ENCODE measurements at regions not wholly inside any gene's neighbourhood (a gene's known extent, or its start where the extent isn't known, plus 50 kb on each side); places are given as distances from the start of the nearest gene placed in this dataset.

DNA sequence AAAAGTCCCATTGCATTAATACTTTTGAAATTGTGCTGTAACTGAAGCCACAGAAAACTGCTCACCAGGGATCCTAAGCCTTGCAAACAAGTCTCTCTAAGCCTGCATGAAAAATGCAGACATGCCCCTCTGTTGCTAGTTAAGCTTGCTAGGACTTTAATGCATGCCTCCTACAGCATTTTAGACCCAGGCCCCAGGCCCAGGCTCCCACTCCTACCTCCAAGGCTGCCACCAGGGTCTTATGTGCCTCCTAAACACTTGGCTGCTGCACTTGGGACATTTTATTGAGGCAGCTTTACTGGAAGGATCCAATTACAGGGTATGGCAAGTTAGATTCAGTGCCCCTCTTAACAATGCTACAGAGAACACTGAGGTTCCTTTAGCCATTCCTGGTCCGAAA, 467.3 kb upstream of the CLINT1 start:
- DNase-seq = no peak

DNA sequence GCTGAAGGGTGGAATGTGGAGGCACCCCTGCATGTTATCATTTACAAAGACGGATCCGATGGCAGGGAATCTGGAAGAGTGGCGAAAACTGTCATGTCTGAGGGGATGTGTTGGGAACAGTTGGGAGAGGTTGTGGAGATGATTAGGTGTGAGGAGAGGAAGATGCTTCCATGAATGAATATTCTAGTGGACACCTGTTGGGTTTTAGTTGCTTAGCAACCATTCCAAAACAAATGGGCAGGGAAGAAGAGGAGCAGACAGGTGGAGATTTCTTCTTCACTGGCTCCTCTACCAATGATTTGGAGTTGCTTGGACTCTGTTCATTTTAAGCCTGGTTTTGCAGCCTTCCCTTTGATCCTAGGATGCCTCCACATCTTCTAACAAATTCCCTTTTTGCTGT, 465.3 kb upstream of the CLINT1 start:
- DNase-seq = no peak

DNA sequence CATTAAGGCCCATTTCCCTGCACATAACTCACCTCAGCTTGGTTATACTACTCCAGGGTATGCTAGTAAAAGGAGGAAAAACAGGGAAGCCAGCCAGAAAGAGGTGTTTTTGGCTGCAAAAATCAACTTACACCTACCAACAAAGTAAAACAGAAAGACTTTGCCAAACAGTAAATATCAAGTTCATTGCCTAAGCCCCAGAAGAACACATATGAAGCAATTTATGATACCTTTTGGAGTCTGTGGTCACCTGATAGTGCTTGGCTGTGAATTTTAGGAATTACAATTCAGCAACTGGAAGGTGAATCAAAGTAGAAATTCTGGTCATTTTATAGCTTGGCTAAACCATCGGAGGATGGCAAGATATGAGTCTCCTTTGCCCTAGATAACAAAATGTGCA, 463.7 kb upstream of the CLINT1 start:
- DNase-seq = no peak

DNA sequence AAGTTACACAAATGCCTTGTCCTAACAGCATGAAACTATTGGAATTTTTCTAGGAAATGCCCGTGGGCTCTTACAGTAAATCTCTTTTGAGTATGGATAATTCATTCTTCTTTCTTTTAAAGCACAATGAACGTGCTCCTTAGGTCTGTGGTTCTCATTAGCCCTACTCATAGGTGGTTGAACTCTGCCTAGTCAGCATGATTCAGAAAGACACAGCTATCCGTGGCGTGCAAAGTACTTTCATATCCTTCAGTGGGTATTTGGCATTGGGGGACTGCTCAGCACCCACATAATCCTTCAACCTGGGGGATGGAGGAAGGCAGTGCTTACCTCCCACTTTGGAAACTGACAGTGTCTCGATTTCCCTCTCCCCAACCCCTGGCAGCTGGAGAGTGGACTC, 462.0 kb upstream of the CLINT1 start:
- DNase-seq = no peak

DNA sequence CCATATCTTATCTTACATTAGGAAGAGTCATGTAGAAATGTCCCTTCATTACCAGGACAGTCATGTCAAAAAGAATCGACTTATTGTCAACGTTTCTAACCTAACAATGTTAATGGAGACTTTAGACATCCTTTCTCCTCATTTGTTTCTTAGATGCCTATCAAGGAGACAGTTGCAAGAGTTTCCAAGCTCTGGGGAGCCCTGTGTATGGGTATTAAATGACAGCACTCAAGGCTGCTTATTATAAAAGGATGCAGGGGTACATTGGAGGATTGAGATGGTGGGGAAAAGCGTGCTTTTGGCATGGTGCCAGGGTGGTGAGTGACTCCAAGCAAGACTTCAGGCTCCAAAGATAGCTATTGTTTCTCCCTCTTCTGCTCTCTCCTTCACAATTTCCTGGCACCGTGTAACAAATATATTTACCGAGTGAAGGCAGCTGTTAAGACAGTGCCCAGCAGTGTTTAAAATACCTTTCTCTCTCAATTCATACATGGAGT, 461.3 kb upstream of the CLINT1 start:
- DNase-seq = no peak

DNA sequence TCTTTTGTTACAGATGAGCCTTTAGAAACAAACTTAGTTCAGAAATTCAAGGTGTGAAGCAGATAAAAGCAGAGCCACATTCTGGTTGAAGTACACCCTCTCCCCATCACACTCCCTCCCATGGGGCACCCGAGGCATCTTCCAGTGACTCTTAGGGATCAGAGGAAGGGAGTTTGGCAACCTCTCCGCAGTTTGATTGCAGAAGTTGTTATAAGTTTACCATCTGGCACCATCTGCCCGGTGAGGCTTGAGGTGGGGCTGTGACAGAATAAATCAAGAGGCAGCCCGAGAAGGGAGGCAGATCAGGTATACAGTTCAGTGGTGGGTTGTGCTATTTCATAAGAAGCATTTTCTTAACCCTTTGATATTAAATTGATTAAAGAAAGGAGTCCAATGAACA, 458.6 kb upstream of the CLINT1 start:
- no peak for DNase-seq

DNA sequence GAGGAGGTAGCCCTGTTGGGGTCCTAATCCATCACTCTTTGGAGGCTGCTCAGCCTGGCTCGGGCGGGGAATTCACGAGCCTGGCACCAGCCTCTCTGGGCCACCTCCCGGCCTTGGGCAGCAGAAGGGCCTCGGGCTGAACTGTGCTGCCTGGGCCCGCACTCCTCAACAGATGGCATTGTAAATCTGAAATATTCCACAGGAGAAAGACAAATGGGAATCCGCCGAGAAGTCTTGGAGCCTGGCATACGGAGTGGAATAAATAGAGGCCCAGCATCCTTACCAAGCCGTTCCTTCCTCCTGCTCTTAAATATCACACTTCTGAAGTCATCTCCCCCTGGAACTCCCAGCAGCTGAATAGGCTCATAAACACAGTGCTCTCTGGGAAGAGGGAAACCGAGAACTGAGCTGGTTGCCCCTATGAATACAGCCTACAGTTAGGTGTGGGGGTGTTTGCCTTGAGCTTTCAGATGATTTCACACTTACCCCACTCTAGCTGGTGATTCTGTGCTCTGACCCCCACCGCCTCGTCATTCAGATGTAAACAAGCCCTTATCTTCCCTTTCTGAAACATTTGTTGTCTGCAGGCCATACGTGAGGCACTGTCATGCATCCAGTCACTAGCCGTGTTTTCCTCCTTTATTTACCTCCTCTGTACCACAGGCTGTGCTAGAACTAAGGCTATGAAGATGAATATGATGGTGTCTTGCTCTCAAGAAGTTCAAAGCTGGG, 455.0 kb upstream of the CLINT1 start:
- DNase-seq = no peak

DNA sequence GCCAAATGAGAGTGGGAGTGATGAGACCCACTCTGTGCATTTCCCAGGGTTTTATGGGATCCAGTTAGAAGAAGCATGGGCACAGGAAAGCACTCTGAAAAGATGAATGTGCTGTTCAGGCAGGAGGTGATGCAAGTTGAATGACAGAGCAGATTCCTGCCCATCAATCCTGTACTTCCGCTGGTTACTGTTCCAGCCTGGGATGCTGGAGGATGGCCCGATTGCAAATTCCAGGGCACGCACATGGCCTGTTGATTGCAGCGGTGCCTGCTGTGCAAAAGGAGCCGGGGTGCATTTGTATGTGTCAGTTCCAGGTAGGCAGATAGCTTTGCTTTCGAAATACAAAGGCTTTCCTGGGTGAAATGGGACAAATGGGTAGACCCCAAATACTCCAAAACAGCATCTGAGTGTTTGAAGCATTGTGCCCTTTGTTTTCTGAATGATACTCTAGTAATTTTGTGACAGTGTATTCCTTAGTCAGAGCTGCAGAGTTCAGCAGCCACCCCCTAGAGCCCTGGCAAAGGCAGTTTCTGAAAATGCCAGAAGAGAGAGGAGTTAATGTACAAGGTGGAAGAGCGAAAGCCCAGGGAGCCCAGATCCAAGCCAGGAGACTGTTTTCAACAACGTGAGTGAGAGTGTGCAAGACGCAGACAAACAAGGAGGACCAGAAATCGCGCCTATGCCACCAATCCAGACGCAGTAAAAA, 454.2 kb upstream of the CLINT1 start:
- no peak for DNase-seq

DNA sequence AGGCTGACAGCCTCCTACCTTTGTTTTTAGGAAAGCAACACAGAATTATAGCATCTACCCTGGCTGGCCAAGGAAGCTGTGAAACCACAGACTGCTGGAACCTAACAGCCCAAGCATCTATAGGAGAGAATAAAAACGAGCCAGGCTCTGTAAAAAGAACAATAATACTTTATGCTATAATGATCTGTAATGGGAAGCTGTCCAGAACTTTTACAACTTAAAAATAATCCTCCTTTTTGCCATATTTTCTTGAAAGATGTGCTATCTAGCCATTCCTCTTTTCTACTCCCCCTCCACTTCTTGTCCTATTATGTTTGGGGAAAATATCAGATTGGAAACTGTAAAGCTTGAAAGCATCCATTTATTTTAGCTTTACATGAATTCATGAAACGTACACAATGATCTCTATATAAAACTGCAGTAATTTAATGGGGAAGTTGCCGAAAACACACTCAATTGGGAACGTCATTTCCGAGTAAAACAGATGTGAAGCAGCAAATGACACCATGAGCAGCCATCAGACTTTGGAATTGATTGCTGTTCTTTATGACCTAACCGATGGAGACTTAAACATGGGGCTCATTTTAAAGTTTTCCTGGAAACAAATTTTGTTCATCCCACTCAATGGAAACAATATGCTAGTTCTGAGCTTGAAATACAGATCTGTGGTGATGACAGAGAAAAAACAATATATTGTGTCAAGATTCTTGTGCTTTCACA, 450.3 kb upstream of the CLINT1 start:
- DNase-seq = peak; percentile 16

DNA sequence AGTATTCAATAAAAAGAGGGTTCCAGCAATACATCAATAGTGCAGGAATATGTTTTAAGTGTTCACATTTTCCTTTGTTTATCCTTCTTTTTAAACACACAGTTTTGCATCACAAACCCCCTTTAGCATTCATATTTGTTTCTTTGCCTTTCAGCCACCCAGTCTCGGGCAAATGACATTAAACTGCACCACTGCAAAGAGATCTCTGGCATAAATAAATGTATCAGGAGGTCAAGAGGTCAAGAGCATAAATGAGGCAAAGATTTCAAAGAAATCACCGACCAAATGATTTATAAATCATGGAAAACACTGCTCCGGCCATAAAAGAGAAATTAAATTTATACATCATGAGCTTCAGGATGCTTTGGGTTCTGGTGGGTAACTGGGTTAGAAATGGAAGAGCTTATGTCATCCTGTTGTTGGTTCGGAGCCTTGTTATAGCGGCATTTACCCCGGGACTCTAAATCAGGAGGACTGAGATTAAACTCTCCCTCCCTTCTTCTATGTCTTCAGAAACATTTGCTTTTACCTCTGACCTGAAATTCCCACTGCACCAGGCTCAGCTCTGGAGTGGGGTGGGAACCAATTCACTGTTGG, 449.6 kb upstream of the CLINT1 start:
- no peak for DNase-seq

DNA sequence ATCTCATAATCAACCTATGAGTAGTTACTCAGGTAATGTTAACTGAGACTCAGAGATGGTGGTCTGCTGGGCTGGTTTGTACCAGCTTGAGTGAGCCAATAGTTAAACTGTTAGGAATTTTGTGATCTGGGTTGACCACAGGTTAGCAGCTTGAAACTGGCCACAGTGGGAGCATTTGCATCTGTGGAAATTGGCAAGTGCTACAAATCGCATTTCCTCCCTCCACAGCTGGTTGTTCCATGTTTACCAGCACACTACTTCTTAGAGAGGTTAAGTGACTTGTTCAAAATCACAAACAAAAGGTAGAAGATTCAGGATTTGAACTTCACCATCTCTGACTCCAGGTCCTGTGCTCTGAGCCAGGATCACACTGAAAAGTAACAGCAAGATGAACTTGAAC, 446.9 kb upstream of the CLINT1 start:
- DNase-seq = no peak

DNA sequence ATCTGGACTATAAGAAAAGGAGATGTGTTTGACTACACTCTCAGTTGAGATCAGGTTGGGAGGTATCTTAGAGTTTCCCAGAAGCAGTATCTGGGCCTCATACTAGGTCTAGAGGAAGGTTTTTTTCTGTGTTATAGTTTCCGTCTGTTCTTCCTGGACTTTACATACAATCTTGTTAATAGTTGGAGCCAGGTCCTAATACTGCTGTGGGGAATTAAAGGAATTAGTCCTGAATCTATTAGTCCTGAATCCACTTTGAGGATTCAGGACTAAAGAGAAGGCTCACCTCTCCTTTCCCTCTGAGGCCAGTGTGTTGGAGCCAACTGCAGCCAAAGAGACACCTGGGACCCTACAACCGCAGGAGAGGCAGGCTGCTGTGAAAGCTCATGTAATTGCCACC, 445.7 kb upstream of the CLINT1 start:
- DNase-seq = no peak

DNA sequence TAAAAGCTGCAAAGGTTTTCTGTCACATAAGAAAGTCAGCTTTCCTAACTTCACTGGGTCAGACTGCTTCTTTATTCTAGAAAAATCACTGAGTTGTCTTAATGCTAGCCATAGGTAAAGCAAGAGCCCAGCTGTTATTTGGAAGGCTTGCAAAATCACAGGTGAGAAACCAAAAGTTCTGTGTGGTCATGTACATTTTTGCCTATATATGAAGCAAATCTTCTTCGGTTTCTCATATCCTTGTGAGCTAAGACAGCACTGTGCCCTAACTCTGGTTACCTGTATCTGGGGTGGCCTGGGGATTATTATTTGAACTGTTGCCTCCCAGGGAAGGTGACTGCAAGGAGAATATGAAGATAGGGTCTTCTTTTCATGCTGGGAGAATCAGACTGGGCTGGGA, 444.9 kb upstream of the CLINT1 start:
- no peak for DNase-seq

DNA sequence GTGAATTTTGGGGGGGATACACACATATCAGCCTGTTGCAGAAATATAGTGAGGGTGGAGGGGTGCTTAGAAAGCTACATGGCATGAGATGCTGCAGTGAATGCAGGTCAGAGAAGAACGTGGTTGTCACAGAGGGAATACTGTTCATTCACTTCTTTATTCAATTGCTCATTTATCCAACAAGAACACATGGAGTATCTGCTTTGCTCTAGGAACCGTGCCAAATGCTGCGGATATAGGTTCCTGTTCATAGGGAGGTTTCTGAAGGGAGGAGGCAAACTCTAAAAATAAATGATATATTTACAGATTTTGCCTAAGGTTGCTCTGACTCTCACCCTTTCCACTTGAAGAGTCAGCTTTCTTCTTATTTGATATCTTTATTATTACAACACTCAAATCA, 444.3 kb upstream of the CLINT1 start:
- no peak for DNase-seq

DNA sequence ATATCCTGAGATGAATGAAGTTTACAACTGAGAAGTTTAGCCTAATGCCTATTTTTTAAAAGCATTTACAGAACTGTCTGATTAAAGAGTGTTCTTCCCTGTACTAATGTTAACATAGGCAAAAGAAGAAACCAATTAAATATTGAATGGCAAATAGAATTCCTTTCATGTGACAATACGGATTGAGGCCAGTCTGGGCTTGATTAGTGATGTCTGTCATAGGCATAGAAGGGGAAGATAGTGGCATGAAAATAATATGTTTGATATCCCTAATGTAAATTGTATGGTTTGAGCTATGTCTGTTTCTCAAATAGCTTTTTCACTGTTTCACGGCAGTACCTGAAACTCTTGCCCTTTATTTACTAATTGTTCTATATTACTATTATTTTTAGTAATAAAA, 443.1 kb upstream of the CLINT1 start:
- DNase-seq = no peak

DNA sequence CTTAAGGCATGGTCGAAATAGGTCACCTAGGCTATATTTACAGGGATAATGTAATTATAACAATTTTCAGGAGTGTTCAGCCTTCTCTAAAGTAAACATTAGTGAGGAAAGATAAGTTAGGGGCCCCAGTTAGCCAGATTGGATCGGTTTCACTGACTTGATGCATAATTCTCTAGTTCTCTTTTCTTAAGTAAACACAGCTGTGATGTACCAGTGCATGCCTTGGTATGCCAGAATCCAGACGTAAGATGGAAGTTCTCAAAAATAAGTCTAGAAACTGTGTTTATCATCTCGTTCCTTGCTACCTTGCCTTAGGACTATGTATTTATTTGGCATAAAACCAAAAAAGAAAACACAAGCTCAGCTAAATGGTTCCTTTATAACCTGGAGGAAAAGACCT, 442.2 kb upstream of the CLINT1 start:
- DNase-seq = no peak

DNA sequence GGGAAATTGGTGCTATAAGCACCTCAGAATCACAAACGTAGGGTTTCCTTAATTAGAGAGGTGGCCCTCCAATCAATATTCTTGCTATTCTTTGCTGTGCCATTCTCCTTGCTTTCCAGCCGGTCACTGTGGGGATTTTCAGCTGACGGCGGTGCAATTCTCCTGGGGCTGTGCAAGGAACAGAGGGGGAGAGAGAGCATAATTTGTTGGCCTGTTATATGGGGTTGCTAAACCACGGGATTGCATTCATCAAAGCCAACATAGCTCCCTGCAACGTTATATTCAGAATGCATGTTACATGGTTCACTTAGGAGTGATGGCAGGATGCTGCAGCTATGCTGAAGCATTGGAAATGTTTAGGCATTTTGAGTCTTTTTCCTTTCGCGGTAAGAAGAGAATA, 441.3 kb upstream of the CLINT1 start:
- no peak for DNase-seq

DNA sequence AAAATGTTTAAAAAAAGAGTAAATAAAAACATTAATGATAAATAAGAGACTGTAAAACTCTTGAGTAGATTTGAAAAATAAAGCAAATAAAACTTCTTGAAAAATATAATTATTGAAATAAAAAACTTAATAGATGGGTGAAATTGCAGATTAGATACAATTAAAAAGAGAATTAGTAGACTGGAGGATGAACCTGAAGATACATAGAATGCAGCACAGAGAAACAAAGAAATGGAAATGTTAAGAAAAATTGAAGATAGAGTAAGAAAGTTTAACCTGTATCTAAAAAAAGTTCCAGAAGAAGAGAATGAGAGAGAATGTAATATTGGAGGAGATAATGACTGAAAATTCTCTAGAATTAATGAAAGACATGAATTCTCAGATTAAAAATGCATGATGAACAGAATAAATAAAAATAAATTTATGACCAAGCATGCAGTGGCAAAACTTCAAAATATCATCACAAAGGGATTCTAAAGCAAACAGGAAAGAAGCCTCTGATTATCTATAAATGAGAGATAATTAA, 438.1 kb upstream of the CLINT1 start:
- no peak for DNase-seq

DNA sequence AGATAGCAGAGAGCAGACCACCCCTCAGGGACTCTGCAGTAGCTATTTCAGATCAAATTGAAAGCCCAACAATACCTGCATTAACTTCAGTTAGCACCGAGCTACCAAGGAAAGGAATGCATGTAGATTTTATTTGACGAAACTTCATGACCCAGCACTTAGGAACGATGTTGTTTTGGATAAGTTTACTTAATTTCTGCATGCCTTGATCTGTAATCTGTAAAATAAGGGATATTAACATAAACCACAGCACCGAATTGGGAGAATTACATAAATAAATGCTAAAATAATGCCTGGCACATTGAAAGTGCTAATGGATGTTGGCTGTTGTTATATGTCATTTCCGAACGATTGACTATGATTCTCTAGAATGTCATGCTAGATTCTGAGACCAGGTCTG, 435.8 kb upstream of the CLINT1 start:
- no peak for DNase-seq

DNA sequence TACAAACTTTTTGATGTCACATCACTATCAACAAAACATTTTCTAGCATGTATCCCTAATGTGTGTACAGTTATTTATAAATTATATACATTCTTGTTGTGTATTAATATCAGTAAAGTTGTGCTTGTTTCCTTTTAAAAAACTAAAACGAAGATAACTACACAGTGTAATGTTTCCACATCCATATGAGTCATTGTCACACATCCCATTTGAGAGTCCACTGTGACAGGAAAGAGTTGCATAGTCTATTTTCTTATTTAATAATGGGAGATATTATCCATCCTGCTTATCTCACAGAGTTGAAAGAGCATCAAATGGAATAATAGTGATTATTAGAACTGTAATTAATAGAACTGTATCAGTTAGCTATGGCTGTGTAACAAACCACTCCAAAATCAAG, 434.0 kb upstream of the CLINT1 start:
- no peak for DNase-seq

DNA sequence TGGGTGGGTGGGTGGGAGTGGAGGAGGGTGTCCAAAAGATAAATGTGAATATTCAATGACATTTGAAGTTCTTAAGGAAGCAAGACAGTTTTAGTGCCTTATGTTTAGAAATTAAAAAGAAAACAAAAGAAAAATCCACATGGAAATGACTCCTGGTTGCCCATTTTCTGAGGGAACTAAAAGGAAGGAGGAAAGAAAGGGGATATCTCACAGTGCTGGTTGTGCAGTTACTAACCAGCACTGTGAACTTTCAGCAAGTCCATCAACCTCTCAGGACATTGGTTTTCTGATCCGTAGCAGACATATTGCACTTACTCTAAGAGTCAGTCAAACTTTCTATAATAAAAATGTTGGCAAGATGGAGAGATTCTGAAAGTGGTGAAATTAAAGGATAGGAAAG, 431.0 kb upstream of the CLINT1 start:
- DNase-seq = no peak

DNA sequence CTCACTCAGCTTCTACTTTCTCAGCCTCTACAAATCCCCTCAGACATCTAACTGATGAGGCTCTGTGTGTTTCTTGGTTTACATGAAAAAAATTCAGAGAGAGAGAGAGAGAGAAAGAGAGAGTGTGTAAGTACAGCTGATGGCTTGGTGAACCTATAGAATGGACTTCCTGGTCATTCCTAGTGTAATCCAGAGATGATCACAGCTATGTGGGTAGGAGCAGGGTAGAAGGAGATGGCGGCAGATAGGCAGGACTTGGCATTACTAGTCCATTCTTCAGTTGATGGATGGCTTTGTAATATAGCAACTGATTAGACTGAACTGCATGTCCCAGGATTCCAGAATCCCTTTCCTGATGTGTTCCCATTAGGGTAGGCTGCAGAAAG, 429.3 kb upstream of the CLINT1 start:
- DNase-seq = no peak

DNA sequence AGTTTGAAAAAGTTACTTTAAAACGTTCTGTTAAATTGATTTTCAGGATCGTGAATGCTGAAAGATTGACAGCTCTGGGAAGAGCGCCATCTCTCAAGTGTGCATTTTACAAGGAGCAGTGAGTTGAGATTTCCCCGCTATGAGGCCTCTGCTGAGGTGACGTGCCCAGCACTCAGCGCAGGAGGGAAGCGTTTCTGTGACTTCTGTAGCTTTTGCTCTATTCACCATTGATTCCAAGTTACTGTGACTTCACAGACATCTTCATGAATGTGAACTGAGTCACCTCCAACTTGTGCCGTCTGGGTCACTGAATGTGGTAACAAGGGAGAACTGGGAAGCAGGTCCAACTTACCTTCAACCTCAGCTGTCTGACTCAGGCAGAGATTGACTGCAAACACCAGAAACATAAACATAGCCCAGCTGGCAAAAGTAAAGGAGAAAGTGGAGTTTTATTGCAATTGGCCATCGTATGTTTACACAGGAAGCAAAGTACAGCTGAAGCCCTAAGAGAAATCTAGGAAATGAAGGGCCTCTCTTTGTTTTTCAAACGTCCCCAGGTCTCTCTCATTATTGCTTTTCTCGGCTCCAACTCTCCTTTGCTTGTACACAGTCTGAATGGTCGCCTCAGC, 428.8 kb upstream of the CLINT1 start:
- peak; percentile 78 for DNase-seq
